Panc1 (cell line): ENCODE measurements at regions not wholly inside any gene's neighbourhood (a gene's known extent, or its start where the extent isn't known, plus 50 kb on each side); places are given as distances from the start of the nearest gene placed in this dataset.

Experiments used
- ATAC-seq: fragments of 200-7000 bp; cut with Tn5 transposase; 2 replicates; pipeline ENCODE4 v1.9.1; 2020; ENCODE audit warnings: mild to moderate bottlenecking, moderate library complexity
- BruUV-seq: library from RNA; stranded (reverse); fragments of 400-500 nt; replicated peaks from 2 replicates; lab custom pipeline; 2021; lab: Mats Ljungman, UMichigan
- CTCF ChIA-PET: fragments of 300-600 bp; sonication (Branson Sonifier 250); formaldehyde crosslinking; loops from one replicate; lab custom pipeline; 2022; ENCODE audit warnings: antibody characterized with exemption; lab: Charles Lee
- POLR2A ChIA-PET: fragments of 300-600 bp; sonication (Branson Sonifier 250); formaldehyde crosslinking; loops from one replicate; lab custom pipeline; 2022; ENCODE audit warnings: antibody characterized with exemption; lab: Charles Lee
- DNase-seq: peaks from one replicate; pipeline ENCODE4 v3.0.0-alpha.2; 2010; ENCODE audit warnings: low read depth, low spot score
- H3K27ac ChIP-seq: 2 replicates; pipeline ENCODE4 v1.5.1; 2011; ENCODE audit warnings: mild to moderate bottlenecking, low read length, inconsistent platforms
- H3K27me3 ChIP-seq: fragments of 200-500 bp; sonication (Bioruptor generic); 2 replicates; pipeline ENCODE4 v1.6.0; 2014; ENCODE audit warnings: low read length, inconsistent platforms; ENCODE audit not compliant: control insufficient read depth, insufficient read depth
- H3K36me3 ChIP-seq: fragments of 200-500 bp; sonication (Bioruptor generic); 2 replicates; pipeline ENCODE4 v1.5.1; 2014; ENCODE audit warnings: inconsistent platforms, mild to moderate bottlenecking, low read length, moderate library complexity; ENCODE audit not compliant: control insufficient read depth, insufficient read depth
- H3K4me1 ChIP-seq: 2 replicates; pipeline ENCODE4 v1.5.1; 2011; ENCODE audit warnings: inconsistent platforms, mild to moderate bottlenecking, low read length, moderate library complexity; ENCODE audit not compliant: control insufficient read depth, insufficient read depth
- H3K4me3 ChIP-seq, 2 experiments: 2 replicates each; pipeline ENCODE4 v1.5.1; 2011 to 2012; ENCODE audit warnings: low read depth in 2 of 2, low read length in 2 of 2, mild to moderate bottlenecking in 2 of 2, inconsistent platforms in 1 of 2, moderate library complexity in 1 of 2
- H3K9me3 ChIP-seq: fragments of 200-500 bp; sonication (Bioruptor generic); 2 replicates; pipeline ENCODE4 v1.5.1; 2014; ENCODE audit warnings: low read depth, mild to moderate bottlenecking, inconsistent platforms, low read length, moderate library complexity; ENCODE audit not compliant: control insufficient read depth, insufficient read depth
- CTCF ChIP-seq: fragments of 450-650 bp; IDR thresholded peaks from 2 replicates; pipeline ENCODE4 v1.5.1; 2017; ENCODE audit warnings: mild to moderate bottlenecking
- POLR2AphosphoS5 ChIP-seq: IDR thresholded peaks from 2 replicates; pipeline ENCODE4 v1.6.1; 2012; ENCODE audit warnings: mild to moderate bottlenecking, low read depth, low read length, moderate library complexity
- REST ChIP-seq, 2 experiments: IDR thresholded peaks; 2 replicates each; pipeline ENCODE4 v1.6.1; 2011 to 2012; ENCODE audit warnings: low read depth in 2 of 2, control low read depth in 1 of 2, low read length in 1 of 2, mild to moderate bottlenecking in 1 of 2, moderate library complexity in 1 of 2; ENCODE audit not compliant: insufficient read depth in 1 of 2
- SIN3A ChIP-seq: IDR thresholded peaks from 2 replicates; pipeline ENCODE4 v1.6.1; 2012; ENCODE audit warnings: low read depth, mild to moderate bottlenecking, low read length, moderate library complexity, borderline replicate concordance; ENCODE audit not compliant: insufficient read depth
- TCF7L2 ChIP-seq: IDR thresholded peaks from 2 replicates; pipeline ENCODE4 v1.6.1; 2011; ENCODE audit warnings: mild to moderate bottlenecking, low read depth, low read length, inconsistent platforms
- in situ Hi-C: cut with HindIII; loops from 2 replicates; pipeline ENCODE4 v1.10.0; 2016; ENCODE audit warnings: low sequenced_read_pairs, low pct_unique_long_range_greater_than_20kb
- intact Hi-C: fragments of 100-400 bp; cut with micrococcal nuclease; formaldehyde crosslinking; loops from one replicate; pipeline ENCODE4 v1.10.0; 2022; ENCODE audit not compliant: unreplicated experiment

- no TSS peak for BruUV-seq
- intact Hi-C loops = no loop called here
- Histone ChIP-seq H3K27me3 (no peaks in the 10 kb centered on the region), H3K4me1 (no peaks in the 10 kb centered on the region), H3K4me3 (no peak overlapping the region), H3K36me3 (no peaks in the 10 kb centered on the region), H3K27ac (no peak overlapping the region), H3K9me3 (no peaks in the 10 kb centered on the region)
- TF ChIP-seq SIN3A (no peak), POLR2AphosphoS5 (no peak), REST (IDR thresholded peaks at IDR 0.05; ENCODE audit: insufficient read depth in 1 of 2, low read depth in 2 of 2, low read length in 1 of 2) (no peak), TCF7L2 (no peak), CTCF (no peak)
- ATAC-seq (no peak), DNase-seq (no peak)
- POLR2A ChIA-PET = no interaction called here
- in situ Hi-C loops = no loop called here
- CTCF ChIA-PET = no interaction called here
Observed at GRCh38 chr18:25661831-25662230, 309.9 kb upstream of the ZNF521 start.

GRCh38 chr18:25659541-25659940 lies 307.6 kb upstream of the ZNF521 start:
- intact Hi-C loops (no loop called here), in situ Hi-C loops (no loop called here)
- DNase-seq (no peak), ATAC-seq (no peak)
- no TSS peak for BruUV-seq
- H3K27me3 ChIP-seq = no peaks in the 10 kb centered on the region
- POLR2A ChIA-PET = no interaction called here
- CTCF ChIA-PET = no interaction called here
- TF ChIP-seq CTCF (no peak), REST (IDR thresholded peaks at IDR 0.05; ENCODE audit: insufficient read depth in 1 of 2, low read depth in 2 of 2, low read length in 1 of 2) (no peak), SIN3A (no peak), TCF7L2 (no peak), POLR2AphosphoS5 (no peak)
- H3K4me3 ChIP-seq = no peak overlapping the region
- no peaks in the 10 kb centered on the region for H3K9me3 ChIP-seq
- no peak overlapping the region for H3K27ac ChIP-seq
- no peaks in the 10 kb centered on the region for H3K36me3 ChIP-seq
- H3K4me1 ChIP-seq = no peaks in the 10 kb centered on the region
